ENCODE measurements at regions not wholly inside any gene's neighbourhood (a gene's known extent, or its start where the extent isn't known, plus 50 kb on each side); places are given as distances from the start of the nearest gene placed in this dataset.

- no peak for TF ChIP-seq CTCF (optimal IDR thresholded peaks at IDR 0.05 in 1 of 3, IDR thresholded peaks at IDR 0.05 in 1 of 3, conservative IDR thresholded peaks at IDR 0.05 in 1 of 3; ENCODE audit: extremely low read depth in 1 of 3, insufficient read depth in 2 of 3, low read length in 3 of 3)
- TF ChIP-seq EZH2 (IDR thresholded peaks at IDR 0.05; ENCODE audit: low read length) = no peak
These were observed 302.4 kb downstream of the PCDH20 start for GRCh38 chr13:61113140-61113658.
